ENCODE measurements at regions not wholly inside any gene's neighbourhood (a gene's known extent, or its start where the extent isn't known, plus 50 kb on each side); places are given as distances from the start of the nearest gene placed in this dataset.

DNA sequence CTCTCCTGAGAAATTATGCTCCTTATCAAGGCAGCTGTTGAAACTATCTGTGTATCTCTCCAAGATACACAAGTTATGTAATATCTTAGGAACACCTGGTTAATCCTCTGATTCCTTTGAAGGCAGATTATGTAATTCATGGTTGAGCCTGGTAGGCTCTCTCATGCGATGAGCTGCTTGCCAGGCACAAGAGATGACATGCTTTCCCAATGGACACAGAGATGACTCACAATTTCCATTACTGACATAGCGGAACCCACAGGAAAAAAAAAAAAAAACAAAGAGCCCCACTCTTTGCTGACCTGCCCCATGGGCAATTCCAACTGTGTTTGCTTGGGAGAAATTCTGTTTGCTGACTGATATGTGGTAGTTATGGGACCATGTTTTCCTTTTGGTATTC is 736.4 kb upstream of the PHF14 start:
- H3K27ac Mint-ChIP-seq: no peak overlapping the region
- H3K4me1 Mint-ChIP-seq: peaks cover 10% of the 10 kb centered on the region
- ChIA-PET POLR2A (no interaction called here), CTCF (no interaction called here)
- TF ChIP-seq ETV6 (CRISPR knock-in tag; IDR thresholded peaks at IDR 0.05) (no peak), FOXK1 (CRISPR knock-in tag; IDR thresholded peaks at IDR 0.05) (no peak), FOXP1 (CRISPR knock-in tag; IDR thresholded peaks at IDR 0.05; ENCODE audit: borderline replicate concordance) (no peak), CREB1 (CRISPR knock-in tag; IDR thresholded peaks at IDR 0.05) (no peak), CREM (CRISPR knock-in tag; IDR thresholded peaks at IDR 0.05) (no peak)
- TF ChIP-seq, protein P1, sequence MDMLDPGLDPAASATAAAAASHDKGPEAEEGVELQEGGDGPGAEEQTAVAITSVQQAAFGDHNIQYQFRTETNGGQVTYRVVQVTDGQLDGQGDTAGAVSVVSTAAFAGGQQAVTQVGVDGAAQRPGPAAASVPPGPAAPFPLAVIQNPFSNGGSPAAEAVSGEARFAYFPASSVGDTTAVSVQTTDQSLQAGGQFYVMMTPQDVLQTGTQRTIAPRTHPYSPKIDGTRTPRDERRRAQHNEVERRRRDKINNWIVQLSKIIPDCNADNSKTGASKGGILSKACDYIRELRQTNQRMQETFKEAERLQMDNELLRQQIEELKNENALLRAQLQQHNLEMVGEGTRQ (CRISPR knock-in tag; IDR thresholded peaks at IDR 0.05): no peak
- TF ChIP-seq, protein P2, sequence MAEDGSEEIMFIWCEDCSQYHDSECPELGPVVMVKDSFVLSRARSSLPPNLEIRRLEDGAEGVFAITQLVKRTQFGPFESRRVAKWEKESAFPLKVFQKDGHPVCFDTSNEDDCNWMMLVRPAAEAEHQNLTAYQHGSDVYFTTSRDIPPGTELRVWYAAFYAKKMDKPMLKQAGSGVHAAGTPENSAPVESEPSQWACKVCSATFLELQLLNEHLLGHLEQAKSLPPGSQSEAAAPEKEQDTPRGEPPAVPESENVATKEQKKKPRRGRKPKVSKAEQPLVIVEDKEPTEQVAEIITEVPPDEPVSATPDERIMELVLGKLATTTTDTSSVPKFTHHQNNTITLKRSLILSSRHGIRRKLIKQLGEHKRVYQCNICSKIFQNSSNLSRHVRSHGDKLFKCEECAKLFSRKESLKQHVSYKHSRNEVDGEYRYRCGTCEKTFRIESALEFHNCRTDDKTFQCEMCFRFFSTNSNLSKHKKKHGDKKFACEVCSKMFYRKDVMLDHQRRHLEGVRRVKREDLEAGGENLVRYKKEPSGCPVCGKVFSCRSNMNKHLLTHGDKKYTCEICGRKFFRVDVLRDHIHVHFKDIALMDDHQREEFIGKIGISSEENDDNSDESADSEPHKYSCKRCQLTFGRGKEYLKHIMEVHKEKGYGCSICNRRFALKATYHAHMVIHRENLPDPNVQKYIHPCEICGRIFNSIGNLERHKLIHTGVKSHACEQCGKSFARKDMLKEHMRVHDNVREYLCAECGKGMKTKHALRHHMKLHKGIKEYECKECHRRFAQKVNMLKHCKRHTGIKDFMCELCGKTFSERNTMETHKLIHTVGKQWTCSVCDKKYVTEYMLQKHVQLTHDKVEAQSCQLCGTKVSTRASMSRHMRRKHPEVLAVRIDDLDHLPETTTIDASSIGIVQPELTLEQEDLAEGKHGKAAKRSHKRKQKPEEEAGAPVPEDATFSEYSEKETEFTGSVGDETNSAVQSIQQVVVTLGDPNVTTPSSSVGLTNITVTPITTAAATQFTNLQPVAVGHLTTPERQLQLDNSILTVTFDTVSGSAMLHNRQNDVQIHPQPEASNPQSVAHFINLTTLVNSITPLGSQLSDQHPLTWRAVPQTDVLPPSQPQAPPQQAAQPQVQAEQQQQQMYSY (CRISPR knock-in tag; IDR thresholded peaks at IDR 0.05): no peak
- TF ChIP-seq, protein P3, sequence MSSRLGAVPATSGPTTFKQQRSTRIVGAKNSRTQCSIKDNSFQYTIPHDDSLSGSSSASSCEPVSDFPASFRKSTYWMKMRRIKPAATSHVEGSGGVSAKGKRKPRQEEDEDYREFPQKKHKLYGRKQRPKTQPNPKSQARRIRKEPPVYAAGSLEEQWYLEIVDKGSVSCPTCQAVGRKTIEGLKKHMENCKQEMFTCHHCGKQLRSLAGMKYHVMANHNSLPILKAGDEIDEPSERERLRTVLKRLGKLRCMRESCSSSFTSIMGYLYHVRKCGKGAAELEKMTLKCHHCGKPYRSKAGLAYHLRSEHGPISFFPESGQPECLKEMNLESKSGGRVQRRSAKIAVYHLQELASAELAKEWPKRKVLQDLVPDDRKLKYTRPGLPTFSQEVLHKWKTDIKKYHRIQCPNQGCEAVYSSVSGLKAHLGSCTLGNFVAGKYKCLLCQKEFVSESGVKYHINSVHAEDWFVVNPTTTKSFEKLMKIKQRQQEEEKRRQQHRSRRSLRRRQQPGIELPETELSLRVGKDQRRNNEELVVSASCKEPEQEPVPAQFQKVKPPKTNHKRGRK (CRISPR knock-in tag; IDR thresholded peaks at IDR 0.05; ENCODE audit: borderline replicate concordance): no peak
- TF ChIP-seq, protein P4, sequence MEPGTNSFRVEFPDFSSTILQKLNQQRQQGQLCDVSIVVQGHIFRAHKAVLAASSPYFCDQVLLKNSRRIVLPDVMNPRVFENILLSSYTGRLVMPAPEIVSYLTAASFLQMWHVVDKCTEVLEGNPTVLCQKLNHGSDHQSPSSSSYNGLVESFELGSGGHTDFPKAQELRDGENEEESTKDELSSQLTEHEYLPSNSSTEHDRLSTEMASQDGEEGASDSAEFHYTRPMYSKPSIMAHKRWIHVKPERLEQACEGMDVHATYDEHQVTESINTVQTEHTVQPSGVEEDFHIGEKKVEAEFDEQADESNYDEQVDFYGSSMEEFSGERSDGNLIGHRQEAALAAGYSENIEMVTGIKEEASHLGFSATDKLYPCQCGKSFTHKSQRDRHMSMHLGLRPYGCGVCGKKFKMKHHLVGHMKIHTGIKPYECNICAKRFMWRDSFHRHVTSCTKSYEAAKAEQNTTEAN (CRISPR knock-in tag; IDR thresholded peaks at IDR 0.05): no peak
- H3K36me3 Mint-ChIP-seq: 0 out of 2 replicates have a peak, but pooled peaks cover 2% of the 10 kb centered on the region
- DNase-seq (ENCODE audit: low spot score) (no peak), ATAC-seq (no peak)
- H3K27me3 Mint-ChIP-seq (ENCODE audit: low read depth): no peaks in the 10 kb centered on the region
- no peak overlapping the region for H3K4me3 Mint-ChIP-seq
- H3K9me3 Mint-ChIP-seq: peaks cover 4% of the 10 kb centered on the region; the same call in 1 of the 2 replicates

DNA sequence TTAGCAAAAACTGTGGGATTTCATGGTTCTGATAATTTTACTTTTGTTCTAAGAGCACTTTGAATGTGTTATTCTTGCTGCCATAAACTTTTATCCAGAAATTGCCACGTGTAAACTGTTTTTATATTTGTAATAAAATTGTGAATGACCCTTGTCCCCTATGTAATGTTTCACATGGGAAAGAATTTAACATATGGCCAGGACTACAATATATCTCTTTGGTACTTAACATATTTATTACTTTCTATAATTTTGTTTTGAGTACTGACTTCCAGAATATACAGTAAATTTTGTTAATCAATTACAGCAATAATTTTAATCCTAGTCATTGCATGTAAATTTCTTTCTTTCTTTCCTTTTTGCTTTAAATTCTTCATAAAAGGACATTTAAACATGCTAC is 735.0 kb upstream of the PHF14 start:
- peaks cover 10% of the 10 kb centered on the region for H3K9me3 Mint-ChIP-seq
- 0 out of 2 replicates have a peak, but pooled peaks cover 4% of the 10 kb centered on the region for H3K36me3 Mint-ChIP-seq
- DNase-seq (ENCODE audit: low spot score) (no peak), ATAC-seq (no peak)
- POLR2A ChIA-PET: no interaction called here
- CTCF ChIA-PET: no interaction called here
- TF ChIP-seq NR1H2 (CRISPR knock-in tag; IDR thresholded peaks at IDR 0.05): no peak
- no peak for TF ChIP-seq JAZF1 (CRISPR knock-in tag; IDR thresholded peaks at IDR 0.05)
- no peak for TF ChIP-seq CBFB (CRISPR knock-in tag; IDR thresholded peaks at IDR 0.05; ENCODE audit: low read depth)
- no peak for TF ChIP-seq ESRRA (CRISPR knock-in tag; IDR thresholded peaks at IDR 0.05; ENCODE audit: borderline replicate concordance)
- TF ChIP-seq CREB1 (CRISPR knock-in tag; IDR thresholded peaks at IDR 0.05): no peak
- no peak for TF ChIP-seq NFATC4 (CRISPR knock-in tag; IDR thresholded peaks at IDR 0.05)
- TF ChIP-seq TEAD1 (CRISPR knock-in tag; IDR thresholded peaks at IDR 0.05): no peak
- no peak for TF ChIP-seq NFYB (CRISPR knock-in tag; conservative IDR thresholded peaks at IDR 0.05; ENCODE audit: low read depth)
- TF ChIP-seq TCF7 (CRISPR knock-in tag; IDR thresholded peaks at IDR 0.05; ENCODE audit: low read depth): no peak
- no peak for TF ChIP-seq ZBTB21 (CRISPR knock-in tag; IDR thresholded peaks at IDR 0.05; ENCODE audit: borderline replicate concordance)
- no peak for TF ChIP-seq ZNF219 (CRISPR knock-in tag; IDR thresholded peaks at IDR 0.05; ENCODE audit: borderline replicate concordance)
- TF ChIP-seq KAT7 (CRISPR knock-in tag; IDR thresholded peaks at IDR 0.05; ENCODE audit: borderline replicate concordance): no peak
- TF ChIP-seq, protein P5, sequence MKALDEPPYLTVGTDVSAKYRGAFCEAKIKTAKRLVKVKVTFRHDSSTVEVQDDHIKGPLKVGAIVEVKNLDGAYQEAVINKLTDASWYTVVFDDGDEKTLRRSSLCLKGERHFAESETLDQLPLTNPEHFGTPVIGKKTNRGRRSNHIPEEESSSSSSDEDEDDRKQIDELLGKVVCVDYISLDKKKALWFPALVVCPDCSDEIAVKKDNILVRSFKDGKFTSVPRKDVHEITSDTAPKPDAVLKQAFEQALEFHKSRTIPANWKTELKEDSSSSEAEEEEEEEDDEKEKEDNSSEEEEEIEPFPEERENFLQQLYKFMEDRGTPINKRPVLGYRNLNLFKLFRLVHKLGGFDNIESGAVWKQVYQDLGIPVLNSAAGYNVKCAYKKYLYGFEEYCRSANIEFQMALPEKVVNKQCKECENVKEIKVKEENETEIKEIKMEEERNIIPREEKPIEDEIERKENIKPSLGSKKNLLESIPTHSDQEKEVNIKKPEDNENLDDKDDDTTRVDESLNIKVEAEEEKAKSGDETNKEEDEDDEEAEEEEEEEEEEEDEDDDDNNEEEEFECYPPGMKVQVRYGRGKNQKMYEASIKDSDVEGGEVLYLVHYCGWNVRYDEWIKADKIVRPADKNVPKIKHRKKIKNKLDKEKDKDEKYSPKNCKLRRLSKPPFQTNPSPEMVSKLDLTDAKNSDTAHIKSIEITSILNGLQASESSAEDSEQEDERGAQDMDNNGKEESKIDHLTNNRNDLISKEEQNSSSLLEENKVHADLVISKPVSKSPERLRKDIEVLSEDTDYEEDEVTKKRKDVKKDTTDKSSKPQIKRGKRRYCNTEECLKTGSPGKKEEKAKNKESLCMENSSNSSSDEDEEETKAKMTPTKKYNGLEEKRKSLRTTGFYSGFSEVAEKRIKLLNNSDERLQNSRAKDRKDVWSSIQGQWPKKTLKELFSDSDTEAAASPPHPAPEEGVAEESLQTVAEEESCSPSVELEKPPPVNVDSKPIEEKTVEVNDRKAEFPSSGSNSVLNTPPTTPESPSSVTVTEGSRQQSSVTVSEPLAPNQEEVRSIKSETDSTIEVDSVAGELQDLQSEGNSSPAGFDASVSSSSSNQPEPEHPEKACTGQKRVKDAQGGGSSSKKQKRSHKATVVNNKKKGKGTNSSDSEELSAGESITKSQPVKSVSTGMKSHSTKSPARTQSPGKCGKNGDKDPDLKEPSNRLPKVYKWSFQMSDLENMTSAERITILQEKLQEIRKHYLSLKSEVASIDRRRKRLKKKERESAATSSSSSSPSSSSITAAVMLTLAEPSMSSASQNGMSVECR (CRISPR knock-in tag; IDR thresholded peaks at IDR 0.05; ENCODE audit: borderline replicate concordance): no peak
- TF ChIP-seq MYBL2 (CRISPR knock-in tag; IDR thresholded peaks at IDR 0.05): no peak
- no peak for TF ChIP-seq EMX1 (CRISPR knock-in tag; IDR thresholded peaks at IDR 0.05)
- H3K27me3 Mint-ChIP-seq (ENCODE audit: low read depth): no peaks in the 10 kb centered on the region
- no peak overlapping the region for H3K4me3 Mint-ChIP-seq
- H3K27ac Mint-ChIP-seq: no peak overlapping the region
- peaks cover 10% of the 10 kb centered on the region for H3K4me1 Mint-ChIP-seq

Data from WTC11 (cell line).